GM10248 (cell line): ENCODE measurements at regions not wholly inside any gene's neighbourhood (a gene's known extent, or its start where the extent isn't known, plus 50 kb on each side); places are given as distances from the start of the nearest gene placed in this dataset.

Source experiments
- CTCF ChIA-PET: fragments of 300-600 bp; sonication (Branson Sonifier 250); formaldehyde crosslinking; extraction: SDS; loops from one replicate; lab custom pipeline; 2021; ENCODE audit warnings: antibody characterized with exemption; lab: Yijun Ruan, JAX
- POLR2A ChIA-PET: fragments of 350-650 bp; sonication (Branson Sonifier 250); formaldehyde crosslinking; extraction: SDS; loops from one replicate; lab custom pipeline; 2020; ENCODE audit warnings: antibody characterized with exemption; lab: Yijun Ruan, JAX
- DNase-seq: peaks from one replicate; pipeline ENCODE4 v3.0.0; 2012; ENCODE audit errors: extremely low spot score
- TF ChIP-seq, protein P1 (sequence below): IDR thresholded peaks from 2 replicates; pipeline ENCODE4 v1.5.1; 2012; ENCODE audit warnings: mild to moderate bottlenecking, low read depth; ENCODE audit errors: extremely low read depth, missing control alignments, control extremely low read depth

DNA sequence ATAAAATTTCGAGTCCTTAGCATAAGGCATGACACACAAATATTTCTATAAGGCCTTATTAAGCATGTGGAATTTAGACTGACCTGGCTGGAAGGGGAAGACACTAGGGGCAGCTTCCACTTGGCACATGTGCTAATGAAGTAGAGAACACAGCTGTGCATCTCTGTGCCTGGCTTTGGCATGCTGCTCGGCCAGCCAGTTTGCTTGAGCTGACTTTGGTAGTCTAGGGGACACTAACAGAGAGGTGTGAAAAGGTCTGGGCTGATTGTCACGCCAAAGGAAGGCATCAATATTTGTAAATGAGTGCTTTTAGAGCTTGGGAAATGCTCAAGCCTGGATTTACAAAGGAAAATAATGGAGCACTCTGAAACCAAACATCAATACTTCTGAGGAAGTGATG, 723.7 kb downstream of the PRELID2 start:
- POLR2A ChIA-PET = no interaction called here
- TF ChIP-seq, protein P1, sequence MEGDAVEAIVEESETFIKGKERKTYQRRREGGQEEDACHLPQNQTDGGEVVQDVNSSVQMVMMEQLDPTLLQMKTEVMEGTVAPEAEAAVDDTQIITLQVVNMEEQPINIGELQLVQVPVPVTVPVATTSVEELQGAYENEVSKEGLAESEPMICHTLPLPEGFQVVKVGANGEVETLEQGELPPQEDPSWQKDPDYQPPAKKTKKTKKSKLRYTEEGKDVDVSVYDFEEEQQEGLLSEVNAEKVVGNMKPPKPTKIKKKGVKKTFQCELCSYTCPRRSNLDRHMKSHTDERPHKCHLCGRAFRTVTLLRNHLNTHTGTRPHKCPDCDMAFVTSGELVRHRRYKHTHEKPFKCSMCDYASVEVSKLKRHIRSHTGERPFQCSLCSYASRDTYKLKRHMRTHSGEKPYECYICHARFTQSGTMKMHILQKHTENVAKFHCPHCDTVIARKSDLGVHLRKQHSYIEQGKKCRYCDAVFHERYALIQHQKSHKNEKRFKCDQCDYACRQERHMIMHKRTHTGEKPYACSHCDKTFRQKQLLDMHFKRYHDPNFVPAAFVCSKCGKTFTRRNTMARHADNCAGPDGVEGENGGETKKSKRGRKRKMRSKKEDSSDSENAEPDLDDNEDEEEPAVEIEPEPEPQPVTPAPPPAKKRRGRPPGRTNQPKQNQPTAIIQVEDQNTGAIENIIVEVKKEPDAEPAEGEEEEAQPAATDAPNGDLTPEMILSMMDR = no peak
- CTCF ChIA-PET = interaction anchor here (1.7 kb wide), 1 partner anchor 12 kb away, joined by 3 read pairs; no protein-coding TSS in a partner anchor
- no peak for DNase-seq

DNA sequence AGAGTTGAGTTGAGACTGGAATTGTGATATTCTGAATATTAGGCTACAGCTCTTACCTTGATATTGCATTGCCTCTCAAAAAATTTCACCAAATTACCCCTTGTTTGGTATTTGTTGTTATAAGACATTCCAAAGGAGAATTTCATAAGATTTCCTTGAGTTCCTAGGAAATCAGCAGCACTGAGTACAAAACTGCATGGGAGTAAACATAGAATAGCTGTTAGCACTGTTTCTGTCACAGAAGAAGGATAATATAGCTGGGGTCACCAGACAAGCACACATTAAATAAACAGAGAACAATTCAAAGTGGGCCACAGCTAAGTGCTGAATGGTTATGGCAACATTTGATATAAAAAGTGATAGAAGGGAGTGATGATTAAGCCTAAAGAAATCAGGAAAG, 724.3 kb downstream of the PRELID2 start:
- ChIA-PET POLR2A (no interaction called here), CTCF (interaction anchor here (1.7 kb wide), 1 partner anchor 11 kb away, joined by 3 read pairs; no protein-coding TSS in a partner anchor)
- TF ChIP-seq, protein P1 = no peak
- DNase-seq = no peak

DNA sequence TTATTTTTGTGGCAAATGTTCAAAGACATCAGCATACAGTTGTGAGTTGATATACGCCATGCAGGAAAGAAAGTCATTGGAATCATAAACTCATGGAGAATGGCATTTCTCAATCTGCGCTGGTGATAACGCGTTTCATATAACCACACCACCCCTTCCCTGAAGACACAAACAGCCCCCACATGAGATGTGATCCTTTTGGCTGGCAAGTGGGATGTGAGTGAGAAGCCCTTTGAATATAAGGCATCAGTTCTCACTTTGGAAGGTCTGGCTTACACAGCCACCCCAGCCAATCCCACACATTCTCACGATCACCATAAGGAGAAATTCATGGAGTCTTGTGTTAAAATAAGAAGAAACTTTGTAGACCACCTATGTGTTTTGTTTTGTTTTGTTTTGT, 725.0 kb downstream of the PRELID2 start:
- no peak for DNase-seq
- CTCF ChIA-PET = interaction anchor here (1.7 kb wide), 1 partner anchor 11 kb away, joined by 3 read pairs; no protein-coding TSS in a partner anchor
- TF ChIP-seq, protein P1 = no peak
- POLR2A ChIA-PET = no interaction called here

DNA sequence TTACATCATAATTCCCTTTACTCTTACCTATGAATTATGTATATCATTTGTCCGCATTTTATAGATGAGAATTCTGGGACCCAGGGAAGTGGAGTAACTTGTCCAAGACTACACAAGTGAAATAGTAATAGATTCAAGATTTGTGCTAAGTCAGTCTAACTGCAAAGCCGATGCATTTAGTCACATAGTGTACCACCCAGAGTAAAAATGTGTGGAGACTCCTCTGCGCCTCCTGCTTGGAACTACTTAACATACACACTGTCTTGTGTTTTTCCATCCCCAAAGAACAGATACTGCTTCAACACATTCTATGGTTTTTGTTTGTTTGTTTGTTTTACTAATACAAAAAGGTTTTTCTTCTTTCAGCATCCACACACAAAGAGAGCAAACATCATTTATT, 729.8 kb downstream of the PRELID2 start:
- CTCF ChIA-PET = interaction anchor here (1.3 kb wide), 1 partner anchor 19 kb away, joined by 3 read pairs; no protein-coding TSS in a partner anchor
- DNase-seq = no peak
- TF ChIP-seq, protein P1 = no peak
- POLR2A ChIA-PET = no interaction called here

DNA sequence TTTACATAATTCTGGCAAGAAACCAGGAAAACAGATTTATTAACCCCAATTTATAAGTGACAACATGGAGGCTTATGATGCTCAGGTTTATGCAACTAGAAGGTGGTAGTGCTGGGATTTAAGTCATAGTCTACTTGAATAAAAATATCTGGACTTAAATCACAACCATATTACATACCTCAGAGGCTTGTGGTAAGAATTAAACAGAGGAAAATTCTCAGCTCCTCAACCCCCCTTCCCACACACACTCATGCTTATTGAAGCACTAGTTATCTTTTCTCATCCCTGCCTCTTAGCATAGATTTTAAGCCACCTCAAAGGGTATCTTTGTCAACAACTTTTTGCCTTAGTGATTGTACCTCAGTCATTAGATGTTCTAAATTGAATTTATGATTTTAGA, 731.0 kb downstream of the PRELID2 start:
- TF ChIP-seq, protein P1 = no peak
- ChIA-PET POLR2A (no interaction called here), CTCF (no interaction called here)
- DNase-seq = no peak

DNA sequence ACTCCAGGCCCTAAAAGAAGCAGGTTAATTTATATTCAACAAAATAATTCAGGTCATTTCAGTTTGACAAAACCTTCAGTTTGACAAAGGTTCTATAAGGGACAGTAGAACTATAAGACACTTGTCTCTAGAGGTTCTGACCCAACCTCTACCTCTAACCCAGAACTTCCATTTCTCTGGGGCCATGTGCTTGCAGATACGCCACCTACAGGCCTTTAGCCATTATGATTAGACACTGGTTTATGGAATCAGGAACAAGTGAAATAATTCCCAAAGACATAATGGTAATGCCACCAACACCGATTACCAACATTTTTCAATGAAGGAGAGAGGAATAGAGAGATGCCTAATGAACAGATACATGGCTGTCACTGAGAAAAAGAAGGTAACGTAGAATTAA, 733.9 kb downstream of the PRELID2 start:
- no peak for DNase-seq
- ChIA-PET CTCF (interaction anchor here (0.8 to 1.0 kb wide), 2 partner anchors 18 to 897 kb away, joined by 3 read pairs; no protein-coding TSS in a partner anchor), POLR2A (no interaction called here)
- TF ChIP-seq, protein P1 = peak; percentile 33
